ENCODE measurements at regions not wholly inside any gene's neighbourhood (a gene's known extent, or its start where the extent isn't known, plus 50 kb on each side); places are given as distances from the start of the nearest gene placed in this dataset.

DNA sequence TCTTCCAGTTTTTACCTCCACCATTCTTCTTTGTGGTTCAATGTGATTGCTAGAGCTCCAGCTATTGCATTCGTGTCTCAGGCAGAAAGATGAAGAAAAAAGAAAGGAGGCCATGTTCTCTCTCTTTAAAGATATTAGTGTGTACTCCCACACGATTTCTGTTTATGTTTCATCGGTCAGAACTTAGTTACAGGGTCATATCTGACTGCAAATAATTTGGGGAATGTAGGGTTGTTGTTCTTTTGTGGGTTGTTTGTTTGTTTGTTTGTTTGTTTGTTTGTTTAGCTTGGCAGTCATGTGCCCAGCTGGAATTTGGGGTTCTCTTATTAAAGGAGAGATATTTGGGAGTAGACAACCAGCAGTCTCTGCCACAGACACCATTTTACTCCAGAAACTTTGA is 53.6 kb upstream of the PIK3CG start:
- DNase-seq = no peak

DNA sequence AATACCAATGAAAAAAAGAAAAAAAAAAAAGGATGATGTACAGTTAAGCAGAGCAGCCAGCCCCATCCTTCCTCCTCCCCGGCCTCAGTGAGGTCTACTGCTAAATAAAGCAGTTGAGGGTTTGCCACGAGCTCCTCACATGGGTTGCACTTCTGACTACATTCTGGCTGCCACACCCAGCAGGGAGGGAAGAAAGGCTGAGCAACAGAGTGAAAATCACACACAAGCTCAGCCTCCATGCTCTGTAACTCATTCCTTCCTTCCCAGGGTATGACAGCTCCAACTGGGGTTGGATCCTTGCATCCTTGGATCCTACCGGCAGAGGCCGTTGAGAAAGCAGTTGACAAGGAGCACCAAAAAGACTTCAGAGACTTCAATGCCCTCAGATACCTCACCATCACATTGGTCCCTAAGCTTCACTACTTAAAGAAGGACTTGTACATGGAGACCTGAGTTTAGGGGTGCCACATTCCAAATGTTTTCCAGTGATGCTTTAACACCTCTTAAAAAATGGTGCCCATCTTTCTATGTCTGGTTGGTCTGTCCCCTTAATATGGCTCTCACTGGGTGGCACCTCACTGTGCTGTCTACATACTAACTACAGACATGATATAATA is 52.9 kb upstream of the PIK3CG start:
- DNase-seq = no peak

DNA sequence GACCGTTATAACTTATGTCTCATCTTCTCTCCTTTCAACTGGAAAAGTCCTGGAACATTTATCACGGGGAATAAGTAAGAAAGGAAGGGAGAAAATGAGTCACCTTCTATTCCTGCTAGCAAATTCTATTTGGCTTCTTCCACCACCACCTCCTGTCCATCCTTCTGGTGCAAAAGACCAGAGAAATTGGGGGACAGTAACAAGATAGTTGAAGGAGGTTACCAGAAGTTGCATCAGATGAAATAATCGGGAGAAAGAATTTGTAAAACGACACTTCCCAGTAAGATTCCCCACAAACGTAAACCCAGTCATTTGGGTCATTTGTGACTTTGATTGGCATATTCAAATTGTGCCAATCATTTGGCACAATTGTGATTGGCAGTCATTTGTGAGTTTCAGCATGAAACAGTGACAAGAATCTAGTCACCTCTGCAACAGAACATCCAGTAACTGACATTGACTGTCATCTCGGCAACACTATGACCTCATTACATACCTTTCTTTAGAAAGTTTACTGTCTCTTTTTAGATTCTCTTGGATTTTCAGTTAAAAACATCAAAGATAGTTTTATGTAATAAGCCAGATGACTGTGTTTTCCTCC is 51.3 kb upstream of the PIK3CG start:
- no peak for DNase-seq

DNA sequence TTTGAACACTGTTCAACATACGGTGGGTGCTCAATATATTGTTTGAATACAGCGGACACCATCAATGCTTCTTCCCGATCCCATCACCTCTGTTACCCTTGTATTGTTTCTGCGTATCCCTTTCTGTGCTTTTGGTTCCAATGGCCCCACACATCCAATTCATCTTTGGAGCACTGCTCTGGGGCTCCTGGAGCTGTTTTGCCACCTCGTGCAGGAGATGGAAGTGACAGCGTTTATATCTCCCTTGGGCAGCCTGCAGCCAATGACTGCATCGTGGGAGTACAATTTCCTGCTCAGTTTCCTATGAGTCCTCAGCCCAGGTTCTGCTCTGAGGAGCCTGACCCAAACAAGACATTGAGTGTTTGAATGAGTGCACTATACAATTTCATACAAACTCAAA is 50.2 kb upstream of the PIK3CG start:
- DNase-seq = no peak

Measured in NCI-H2081 (cell line).